OCI-LY1 (cell line): ENCODE measurements at regions not wholly inside any gene's neighbourhood (a gene's known extent, or its start where the extent isn't known, plus 50 kb on each side); places are given as distances from the start of the nearest gene placed in this dataset.

ENCODE experiments used
- H2AFZ ChIP-seq: fragments of 200-600 bp; sonication (generic), shearing (Covaris generic); 2 replicates; pipeline ENCODE4 v1.6.0; 2014; ENCODE audit warnings: antibody characterized with exemption, mild to moderate bottlenecking, low read length
- H3F3A ChIP-seq: fragments of 200-600 bp; sonication (generic), shearing (Covaris generic); 2 replicates; pipeline ENCODE4 v1.6.0; 2014; ENCODE audit warnings: mild to moderate bottlenecking, antibody characterized with exemption, low read length, moderate library complexity; ENCODE audit not compliant: insufficient read depth
- H3K27ac ChIP-seq: fragments of 200-600 bp; sonication (generic); 2 replicates; pipeline ENCODE4 v1.5.1; 2014; ENCODE audit warnings: low read length, mixed run types, mild to moderate bottlenecking, low read depth; ENCODE audit not compliant: poor library complexity, severe bottlenecking
- H3K27me3 ChIP-seq: fragments of 200-600 bp; sonication (generic); 2 replicates; pipeline ENCODE4 v1.6.0; 2014; ENCODE audit warnings: antibody characterized with exemption, mild to moderate bottlenecking, low read length, moderate library complexity; ENCODE audit not compliant: insufficient read depth
- H3K36me3 ChIP-seq: fragments of 200-600 bp; sonication (generic); 2 replicates; pipeline ENCODE4 v1.6.1; 2014; ENCODE audit warnings: mild to moderate bottlenecking, antibody characterized with exemption, low read length, moderate library complexity, mixed read lengths; ENCODE audit not compliant: insufficient read depth
- H3K4me1 ChIP-seq: fragments of 200-600 bp; sonication (generic); 2 replicates; pipeline ENCODE4 v1.5.1; 2014; ENCODE audit warnings: mild to moderate bottlenecking, low read length, moderate library complexity; ENCODE audit not compliant: insufficient read depth, severe bottlenecking
- H3K4me2 ChIP-seq: fragments of 200-600 bp; sonication (generic), shearing (Covaris generic); 2 replicates; pipeline ENCODE4 v1.6.1; 2014; ENCODE audit warnings: low read length
- H3K4me3 ChIP-seq: fragments of 200-600 bp; sonication (generic); 2 replicates; pipeline ENCODE4 v1.5.1; 2014; ENCODE audit warnings: low read length, low read depth, mild to moderate bottlenecking, mixed read lengths; ENCODE audit not compliant: poor library complexity, severe bottlenecking
- H3K79me2 ChIP-seq: fragments of 200-600 bp; shearing (Covaris generic); 2 replicates; pipeline ENCODE4 v1.6.1; 2016; ENCODE audit warnings: mixed run types, low read length, mixed read lengths; ENCODE audit not compliant: insufficient read depth
- H3K9ac ChIP-seq: fragments of 200-600 bp; sonication (generic), shearing (Covaris generic); 2 replicates; pipeline ENCODE4 v1.6.1; 2014; ENCODE audit warnings: mild to moderate bottlenecking, low read length, mixed read lengths
- H3K9me2 ChIP-seq: fragments of 200-600 bp; sonication (generic), shearing (Covaris generic); 2 replicates; pipeline ENCODE4 v1.6.1; 2014; ENCODE audit warnings: low read depth, mild to moderate bottlenecking, low read length, mixed read lengths
- H3K9me3 ChIP-seq: fragments of 200-600 bp; shearing (Covaris generic); 2 replicates; pipeline ENCODE4 v1.6.1; 2014; ENCODE audit warnings: low read length, mixed read lengths
- H4K20me1 ChIP-seq: fragments of 200-600 bp; sonication (generic), shearing (Covaris generic); 2 replicates; pipeline ENCODE4 v1.6.0; 2016; ENCODE audit warnings: mild to moderate bottlenecking, low read length; ENCODE audit not compliant: insufficient read depth
- CTCF ChIP-seq: fragments of 200-600 bp; sonication (generic), shearing (Covaris generic); IDR thresholded peaks from 2 replicates; pipeline ENCODE4 v1.5.1; 2017; ENCODE audit warnings: mild to moderate bottlenecking, antibody characterized with exemption, low read length, moderate library complexity, mixed read lengths
- EZH2 ChIP-seq: fragments of 200-600 bp; sonication (generic), shearing (Covaris generic); IDR thresholded peaks from 2 replicates; pipeline ENCODE4 v1.8.0; 2017; ENCODE audit warnings: borderline replicate concordance, mixed run types, mild to moderate bottlenecking, antibody characterized with exemption, low read length, moderate library complexity, mixed read lengths

- H3K79me2 ChIP-seq: no peaks in the 10 kb centered on the region
- H3K9me2 ChIP-seq: no peaks in the 10 kb centered on the region
- H3K4me1 ChIP-seq: no peaks in the 10 kb centered on the region
- H3K9me3 ChIP-seq: no peaks in the 10 kb centered on the region
- no peaks in the 10 kb centered on the region for H4K20me1 ChIP-seq
- no peak overlapping the region for H3K9ac ChIP-seq
- no peaks in the 10 kb centered on the region for H3F3A ChIP-seq
- H3K4me2 ChIP-seq: no peak overlapping the region
- H3K27ac ChIP-seq: no peak overlapping the region
- H3K27me3 ChIP-seq: peaks cover under 1% of the 10 kb centered on the region; the same call in 1 of the 2 replicates
- no peaks in the 10 kb centered on the region for H3K36me3 ChIP-seq
- H3K4me3 ChIP-seq: no peak overlapping the region
- TF ChIP-seq EZH2 (no peak), CTCF (no peak)
- no peak overlapping the region for H2AFZ ChIP-seq
Observed at GRCh38 chr13:30030141-30030750, 179.8 kb upstream of the UBL3 start.

GRCh38 chr13:30027569-30028455 is 177.4 kb upstream of the UBL3 start:
- Histone ChIP-seq H3K4me2 (no peak overlapping the region), H3K36me3 (no peaks in the 10 kb centered on the region)
- TF ChIP-seq CTCF (no peak), EZH2 (no peak)

GRCh38 chr13:30026909-30027308 is 176.5 kb upstream of the UBL3 start:
- Histone ChIP-seq H3F3A (no peaks in the 10 kb centered on the region), H3K27ac (no peak overlapping the region), H3K4me3 (no peak overlapping the region)

More at GRCh38 chr13:30027569-30028455, 177.4 kb upstream of the UBL3 start:
- Histone ChIP-seq H3K4me3 (no peak overlapping the region), H3K79me2 (no peaks in the 10 kb centered on the region), H3K27me3 (peaks cover 4% of the 10 kb centered on the region), H3K9ac (no peak overlapping the region), H3K4me1 (no peaks in the 10 kb centered on the region), H3F3A (no peaks in the 10 kb centered on the region), H2AFZ (no peak overlapping the region), H3K9me3 (no peaks in the 10 kb centered on the region), H3K27ac (no peak overlapping the region), H4K20me1 (no peaks in the 10 kb centered on the region), H3K9me2 (no peaks in the 10 kb centered on the region)

More at GRCh38 chr13:30026909-30027308, 176.5 kb upstream of the UBL3 start:
- Histone ChIP-seq H3K36me3 (no peaks in the 10 kb centered on the region), H3K9ac (no peak overlapping the region), H3K9me2 (no peaks in the 10 kb centered on the region), H2AFZ (no peak overlapping the region), H3K4me2 (no peak overlapping the region), H3K9me3 (no peaks in the 10 kb centered on the region), H3K4me1 (no peaks in the 10 kb centered on the region), H4K20me1 (no peaks in the 10 kb centered on the region), H3K79me2 (no peaks in the 10 kb centered on the region), H3K27me3 (peaks cover 4% of the 10 kb centered on the region)
- TF ChIP-seq CTCF: no peak
- no peak for TF ChIP-seq EZH2
